HepG2 (cell line): ENCODE measurements at regions not wholly inside any gene's neighbourhood (a gene's known extent, or its start where the extent isn't known, plus 50 kb on each side); places are given as distances from the start of the nearest gene placed in this dataset.

Source experiments
- ATAC-seq: fragments of 200-7000 bp; cut with Tn5 transposase; 3 replicates; pipeline ENCODE4 v1.9.1; 2020; ENCODE audit warnings: mild to moderate bottlenecking, moderate library complexity
- BruUV-seq: library from RNA; stranded (reverse); fragments of 400-500 nt; replicated peaks from 2 replicates; lab custom pipeline; 2021; lab: Mats Ljungman, UMichigan
- CTCF ChIA-PET: fragments of 300-600 bp; formaldehyde crosslinking; extraction: SDS; loops from one replicate; lab custom pipeline; 2021; ENCODE audit warnings: low total read pairs, inconsistent platforms, low intra/inter-chr PET ratio; lab: Yijun Ruan, JAX
- POLR2A ChIA-PET: fragments of 350-600 bp; sonication (Branson Sonifier 250); formaldehyde crosslinking; loops from one replicate; lab custom pipeline; 2020; ENCODE audit warnings: antibody characterized with exemption, inconsistent platforms; lab: Yijun Ruan, JAX
- DNase-seq: peaks from one replicate; pipeline ENCODE4 v3.0.0-alpha.2; 2015; ENCODE audit warnings: low spot score
- FAIRE-seq: peaks from 3 replicates; lab custom pipeline; 2011; peaks lifted over from hg19 to GRCh38; lab: Jason Lieb, UNC
- H2AFZ ChIP-seq: one replicate; pipeline ENCODE4 v1.6.1; 2011; ENCODE audit warnings: low read length, inconsistent platforms
- H3K27ac ChIP-seq: fragments of 300-600 bp; 3 replicates; pipeline ENCODE4 v1.8.0; 2011; ENCODE audit warnings: mixed run types, mild to moderate bottlenecking, mixed read lengths, low read length, inconsistent platforms; ENCODE audit not compliant: insufficient read depth; ENCODE audit errors: extremely low read length
- H3K27me3 ChIP-seq, 2 experiments: fragments of 200-600 bp in 1 of 2; 2 replicates in 1 of 2; 3 replicates in 1 of 2; pipeline versions ENCODE4 v1.6.0 to v1.8.0; 2011; ENCODE audit warnings: low read length in 2 of 2, mild to moderate bottlenecking in 2 of 2, moderate library complexity in 2 of 2, inconsistent platforms in 1 of 2; ENCODE audit not compliant: insufficient read depth in 2 of 2, control insufficient read depth in 1 of 2
- H3K36me3 ChIP-seq, 2 experiments: fragments of 200-600 bp in 1 of 2; replicated peaks in 1 of 2; 2 replicates in 1 of 2; 3 replicates in 1 of 2; pipeline versions ENCODE4 v1.5.1 to v1.8.0; 2011; ENCODE audit warnings: low read length in 2 of 2, inconsistent platforms in 1 of 2; ENCODE audit not compliant: insufficient read depth in 2 of 2, control insufficient read depth in 1 of 2
- H3K4me1 ChIP-seq: 2 replicates; pipeline ENCODE4 v1.5.1; 2012; ENCODE audit warnings: low read length, inconsistent platforms; ENCODE audit not compliant: insufficient read depth
- H3K4me2 ChIP-seq: 2 replicates; pipeline ENCODE4 v1.6.0; 2011; ENCODE audit warnings: low read depth, low read length, inconsistent platforms
- H3K4me3 ChIP-seq, 3 experiments: fragments of 200-600 bp in 1 of 3; sonication (generic), shearing (Covaris generic) in 1 of 3; replicated peaks in 1 of 3; 2 replicates each; pipeline ENCODE4 v1.5.1; 2011 to 2016; ENCODE audit warnings: low read length in 3 of 3, inconsistent platforms in 2 of 3, low read depth in 2 of 3, mild to moderate bottlenecking in 2 of 3, control low read depth in 1 of 3, mixed read lengths in 1 of 3; ENCODE audit not compliant: insufficient read depth in 1 of 3
- H3K79me2 ChIP-seq: one replicate; pipeline ENCODE4 v1.6.1; 2011; ENCODE audit warnings: low read length, inconsistent platforms; ENCODE audit not compliant: insufficient read depth
- H3K9ac ChIP-seq: 2 replicates; pipeline ENCODE4 v1.6.0; 2011; ENCODE audit warnings: mild to moderate bottlenecking, low read depth, low read length, inconsistent platforms; ENCODE audit not compliant: insufficient read depth
- H3K9me3 ChIP-seq: 2 replicates; pipeline ENCODE4 v1.5.1; 2012; ENCODE audit warnings: mild to moderate bottlenecking, low read length
- H4K20me1 ChIP-seq: 2 replicates; pipeline ENCODE4 v1.6.0; 2011; ENCODE audit warnings: inconsistent platforms, mild to moderate bottlenecking, low read length, moderate library complexity; ENCODE audit not compliant: insufficient read depth
- CEBPG ChIP-seq: IDR thresholded peaks from 2 replicates; pipeline ENCODE4 v1.6.1; 2016
- DMTF1 ChIP-seq: sonication (generic); formaldehyde crosslinking; IDR thresholded peaks from 2 replicates; pipeline ENCODE4 v1.4.0; 2020; ENCODE audit warnings: mild to moderate bottlenecking, missing genetic modification reagents
- EZH2 ChIP-seq: conservative IDR thresholded peaks from 2 replicates; pipeline ENCODE4 v1.6.1; 2012; ENCODE audit warnings: mild to moderate bottlenecking, low read depth, low read length, moderate library complexity
- FOXM1 ChIP-seq: sonication (generic); formaldehyde crosslinking; IDR thresholded peaks from 2 replicates; pipeline ENCODE4 v1.5.0; 2020; ENCODE audit warnings: missing genetic modification reagents
- KLF15 ChIP-seq: sonication (generic); formaldehyde crosslinking; IDR thresholded peaks from 2 replicates; pipeline ENCODE4 v1.8.1; 2023; ENCODE audit warnings: borderline replicate concordance, mild to moderate bottlenecking, inconsistent platforms, missing genetic modification reagents, mixed read lengths
- XRCC5 ChIP-seq: fragments of 200-400 bp; formaldehyde crosslinking; optimal IDR thresholded peaks from 2 replicates; pipeline ENCODE3; 2017; ENCODE audit warnings: mild to moderate bottlenecking, low read length
- ZMYM4 ChIP-seq: sonication (generic); formaldehyde crosslinking; IDR thresholded peaks from 2 replicates; pipeline ENCODE4 v1.8.1; 2023; ENCODE audit warnings: mild to moderate bottlenecking, missing genetic modification reagents
- ZNF121 ChIP-seq: sonication (generic); formaldehyde crosslinking; IDR thresholded peaks from 2 replicates; pipeline ENCODE4 v1.5.0; 2020; ENCODE audit warnings: mild to moderate bottlenecking, missing genetic modification reagents
- ZNF333 ChIP-seq: sonication (generic); formaldehyde crosslinking; IDR thresholded peaks from 2 replicates; pipeline ENCODE4 v1.4.0; 2020; ENCODE audit warnings: mild to moderate bottlenecking, missing genetic modification reagents, borderline replicate concordance
- ZNF704 ChIP-seq: sonication (generic); formaldehyde crosslinking; IDR thresholded peaks from 2 replicates; pipeline ENCODE4 v1.8.1; 2023; ENCODE audit warnings: mild to moderate bottlenecking, inconsistent platforms, moderate library complexity, missing genetic modification reagents, borderline replicate concordance
- ZSCAN12 ChIP-seq: sonication (generic); formaldehyde crosslinking; IDR thresholded peaks from 2 replicates; pipeline ENCODE4 v1.9.0; 2021; ENCODE audit warnings: mild to moderate bottlenecking, missing genetic modification reagents
- ZSCAN9 ChIP-seq: IDR thresholded peaks from 2 replicates; pipeline ENCODE4 v1.6.1; 2016; ENCODE audit warnings: borderline replicate concordance
- WGBS: methylation state at CpG from one replicate; pipeline ENCODE4 v1.1.6; 2017; ENCODE audit warnings: low lambda C conversion rate; 5-methylcytosine and 5-hydroxymethylcytosine counted together
- in situ Hi-C: cut with HindIII; loops from 2 replicates; pipeline ENCODE4 v1.10.0; 2017; ENCODE audit warnings: low pct_unique_long_range_greater_than_20kb; ENCODE audit not compliant: extremely low pct_ligation_motif_present
- intact Hi-C: fragments of 100-400 bp; cut with micrococcal nuclease; formaldehyde crosslinking; loops from one replicate; pipeline ENCODE4 v1.10.0; 2022; ENCODE audit not compliant: unreplicated experiment
- TF ChIP-seq, protein P1 (sequence below): IDR thresholded peaks from 2 replicates; pipeline ENCODE4 v1.6.1; 2012; ENCODE audit warnings: low read depth, low read length, improper control_type of control experiment
- TF ChIP-seq, protein P2 (sequence below): sonication (generic); formaldehyde crosslinking; IDR thresholded peaks from 2 replicates; pipeline ENCODE4 v1.4.0; 2020; ENCODE audit warnings: missing genetic modification reagents, borderline replicate concordance

DNA sequence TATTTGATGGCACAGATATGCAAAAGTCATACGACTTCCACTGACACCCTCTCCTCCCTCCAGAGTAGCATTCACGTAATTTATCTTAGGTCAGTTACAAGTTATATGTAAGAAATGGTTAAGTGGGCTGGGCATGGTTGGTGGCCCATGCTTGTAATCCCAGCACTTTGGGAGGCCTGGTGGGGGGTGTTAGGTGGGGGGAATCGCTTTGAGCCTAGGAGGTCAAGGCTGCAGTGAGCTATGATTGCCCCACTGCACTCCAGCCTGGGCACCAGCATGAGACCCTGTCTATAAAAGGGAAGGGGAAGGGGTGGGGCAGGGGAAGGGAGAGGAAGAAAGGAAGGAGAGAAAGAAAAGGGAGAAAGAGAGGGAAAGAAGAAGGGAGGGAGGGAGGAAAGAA, 202.8 kb downstream of the AUH start (continued):
- TF ChIP-seq, protein P1, sequence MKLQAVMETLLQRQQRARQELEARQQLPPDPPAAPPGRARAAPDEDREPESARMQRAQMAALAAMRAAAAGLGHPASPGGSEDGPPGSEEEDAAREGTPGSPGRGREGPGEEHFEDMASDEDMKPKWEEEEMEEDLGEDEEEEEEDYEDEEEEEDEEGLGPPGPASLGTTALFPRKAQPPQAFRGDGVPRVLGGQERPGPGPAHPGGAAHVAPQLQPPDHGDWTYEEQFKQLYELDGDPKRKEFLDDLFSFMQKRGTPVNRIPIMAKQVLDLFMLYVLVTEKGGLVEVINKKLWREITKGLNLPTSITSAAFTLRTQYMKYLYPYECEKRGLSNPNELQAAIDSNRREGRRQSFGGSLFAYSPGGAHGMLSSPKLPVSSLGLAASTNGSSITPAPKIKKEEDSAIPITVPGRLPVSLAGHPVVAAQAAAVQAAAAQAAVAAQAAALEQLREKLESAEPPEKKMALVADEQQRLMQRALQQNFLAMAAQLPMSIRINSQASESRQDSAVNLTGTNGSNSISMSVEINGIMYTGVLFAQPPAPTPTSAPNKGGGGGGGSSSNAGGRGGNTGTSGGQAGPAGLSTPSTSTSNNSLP: no peak
- TF ChIP-seq XRCC5: no peak
- TF ChIP-seq ZMYM4 (CRISPR knock-in tag): no peak
- TF ChIP-seq, all 625 proteins: peak for 0

DNA sequence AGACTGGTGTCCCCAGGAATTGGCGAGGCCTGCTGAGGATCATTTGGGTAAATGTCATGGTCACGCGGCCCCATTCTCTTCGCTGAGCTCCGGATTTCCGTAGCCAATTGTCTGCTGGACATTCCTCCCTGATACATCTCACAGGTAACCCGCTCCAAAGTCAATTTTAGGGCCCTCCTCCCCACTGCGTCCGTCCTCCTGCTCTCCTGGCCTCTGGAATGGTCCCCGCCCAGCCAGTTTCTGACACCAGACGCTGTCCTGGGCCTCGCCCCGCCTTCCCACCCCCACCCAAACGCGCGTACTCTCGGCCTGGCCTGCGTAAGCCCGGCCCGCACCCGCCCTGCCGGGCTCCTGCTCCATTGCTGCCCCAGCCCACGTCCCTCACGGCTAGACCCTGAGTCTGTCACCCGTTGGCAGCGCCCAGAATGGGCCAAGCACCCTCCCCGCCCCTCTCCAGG, 202.0 kb downstream of the AUH start:
- CTCF ChIA-PET: no interaction called here
- Histone ChIP-seq H2AFZ (no peak overlapping the region), H3K9me3 (no peaks in the 10 kb centered on the region), H3K4me1 (peaks cover 24% of the 10 kb centered on the region), H3K4me2 (no peak overlapping the region), H3K79me2 (no peaks in the 10 kb centered on the region), H4K20me1 (no peaks in the 10 kb centered on the region), H3K9ac (no peak overlapping the region), H3K27me3 (no peaks in the 10 kb centered on the region), H3K27ac (no peak overlapping the region), H3K4me3 (no peak overlapping the region), H3K36me3 (no peaks in the 10 kb centered on the region)
- ATAC-seq: no peak
- intact Hi-C loops (no loop called here), in situ Hi-C loops (no loop called here)
- BruUV-seq: no TSS peak
- POLR2A ChIA-PET: no interaction called here
- 91% methylated on average over 27 of the region's 27 CpGs for WGBS
- no peak for DNase-seq
- no peak for FAIRE-seq
- TF ChIP-seq EZH2: no peak
- TF ChIP-seq ZSCAN9: no peak
- TF ChIP-seq FOXM1 (CRISPR knock-in tag): no peak
- no peak for TF ChIP-seq ZNF704 (CRISPR knock-in tag)
- no peak for TF ChIP-seq ZNF121 (CRISPR knock-in tag)
- TF ChIP-seq KLF15 (CRISPR knock-in tag): no peak
- TF ChIP-seq ZSCAN12 (CRISPR knock-in tag): no peak
- TF ChIP-seq CEBPG (CRISPR knock-in tag): no peak
- TF ChIP-seq, protein P2, sequence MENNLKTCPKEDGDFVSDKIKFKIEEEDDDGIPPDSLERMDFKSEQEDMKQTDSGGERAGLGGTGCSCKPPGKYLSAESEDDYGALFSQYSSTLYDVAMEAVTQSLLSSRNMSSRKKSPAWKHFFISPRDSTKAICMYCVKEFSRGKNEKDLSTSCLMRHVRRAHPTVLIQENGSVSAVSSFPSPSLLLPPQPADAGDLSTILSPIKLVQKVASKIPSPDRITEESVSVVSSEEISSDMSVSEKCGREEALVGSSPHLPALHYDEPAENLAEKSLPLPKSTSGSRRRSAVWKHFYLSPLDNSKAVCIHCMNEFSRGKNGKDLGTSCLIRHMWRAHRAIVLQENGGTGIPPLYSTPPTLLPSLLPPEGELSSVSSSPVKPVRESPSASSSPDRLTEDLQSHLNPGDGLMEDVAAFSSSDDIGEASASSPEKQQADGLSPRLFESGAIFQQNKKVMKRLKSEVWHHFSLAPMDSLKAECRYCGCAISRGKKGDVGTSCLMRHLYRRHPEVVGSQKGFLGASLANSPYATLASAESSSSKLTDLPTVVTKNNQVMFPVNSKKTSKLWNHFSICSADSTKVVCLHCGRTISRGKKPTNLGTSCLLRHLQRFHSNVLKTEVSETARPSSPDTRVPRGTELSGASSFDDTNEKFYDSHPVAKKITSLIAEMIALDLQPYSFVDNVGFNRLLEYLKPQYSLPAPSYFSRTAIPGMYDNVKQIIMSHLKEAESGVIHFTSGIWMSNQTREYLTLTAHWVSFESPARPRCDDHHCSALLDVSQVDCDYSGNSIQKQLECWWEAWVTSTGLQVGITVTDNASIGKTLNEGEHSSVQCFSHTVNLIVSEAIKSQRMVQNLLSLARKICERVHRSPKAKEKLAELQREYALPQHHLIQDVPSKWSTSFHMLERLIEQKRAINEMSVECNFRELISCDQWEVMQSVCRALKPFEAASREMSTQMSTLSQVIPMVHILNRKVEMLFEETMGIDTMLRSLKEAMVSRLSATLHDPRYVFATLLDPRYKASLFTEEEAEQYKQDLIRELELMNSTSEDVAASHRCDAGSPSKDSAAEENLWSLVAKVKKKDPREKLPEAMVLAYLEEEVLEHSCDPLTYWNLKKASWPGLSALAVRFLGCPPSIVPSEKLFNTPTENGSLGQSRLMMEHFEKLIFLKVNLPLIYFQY: no peak
- no peak for TF ChIP-seq ZNF333 (CRISPR knock-in tag)
- no peak for TF ChIP-seq DMTF1 (CRISPR knock-in tag)
